HepG2 (cell line): ENCODE measurements at regions not wholly inside any gene's neighbourhood (a gene's known extent, or its start where the extent isn't known, plus 50 kb on each side); places are given as distances from the start of the nearest gene placed in this dataset.

Experiments
- ARNT ChIP-seq: fragments of 450-650 bp; IDR thresholded peaks from 2 replicates; pipeline ENCODE4 v1.6.1; 2017
- ATF3 ChIP-seq: sonication (generic); formaldehyde crosslinking; IDR thresholded peaks from 2 replicates; pipeline ENCODE4 v1.4.0; 2020; ENCODE audit warnings: missing genetic modification reagents
- CTCF ChIP-seq: sonication (generic); formaldehyde crosslinking; IDR thresholded peaks from 2 replicates; pipeline ENCODE4 v1.5.0; 2020; ENCODE audit warnings: mild to moderate bottlenecking, missing genetic modification reagents, moderate library complexity
- ETV6 ChIP-seq: sonication (generic); formaldehyde crosslinking; conservative IDR thresholded peaks from 2 replicates; pipeline ENCODE4 v1.4.0; 2020; ENCODE audit warnings: missing genetic modification reagents
- GMEB2 ChIP-seq: IDR thresholded peaks from 2 replicates; pipeline ENCODE4 v1.6.1; 2016; ENCODE audit warnings: missing biosample characterization, missing genetic modification reagents, low read depth
- HNF1A ChIP-seq, 2 experiments: sonication (generic) in 1 of 2; formaldehyde crosslinking in 1 of 2; IDR thresholded peaks; 2 replicates each; pipeline versions ENCODE4 v1.4.0 to v1.6.1; 2016 to 2020; ENCODE audit warnings: borderline replicate concordance in 1 of 2, low read depth in 1 of 2, mild to moderate bottlenecking in 1 of 2, missing genetic modification reagents in 1 of 2
- MEIS2 ChIP-seq: sonication (generic); formaldehyde crosslinking; IDR thresholded peaks from 2 replicates; pipeline ENCODE4 v1.9.0; 2021; ENCODE audit warnings: mild to moderate bottlenecking, missing genetic modification reagents
- MZF1 ChIP-seq: sonication (generic); formaldehyde crosslinking; IDR thresholded peaks from 2 replicates; pipeline ENCODE4 v1.8.1; 2023; ENCODE audit warnings: mild to moderate bottlenecking, missing genetic modification reagents, borderline replicate concordance
- RNF219 ChIP-seq: sonication (generic); formaldehyde crosslinking; IDR thresholded peaks from 2 replicates; pipeline ENCODE4 v1.5.0; 2020; ENCODE audit warnings: mild to moderate bottlenecking, missing genetic modification reagents
- ZFP36 ChIP-seq: fragments of 150-350 bp; IDR thresholded peaks from 2 replicates; pipeline ENCODE4 v1.6.1; 2018; ENCODE audit warnings: borderline replicate concordance, low read length, low read depth; ENCODE audit not compliant: partially characterized antibody
- ZNF160 ChIP-seq: sonication (generic); formaldehyde crosslinking; IDR thresholded peaks from 2 replicates; pipeline ENCODE4 v1.8.0; 2022; ENCODE audit warnings: mild to moderate bottlenecking, inconsistent platforms, missing genetic modification reagents
- ZNF780A ChIP-seq: sonication (generic); formaldehyde crosslinking; IDR thresholded peaks from 2 replicates; pipeline ENCODE4 v1.8.0; 2022; ENCODE audit warnings: mild to moderate bottlenecking, missing genetic modification reagents, moderate library complexity

GRCh38 chr9:19527663-19528062 is 118.9 kb downstream of the ACER2 start:
- TF ChIP-seq MZF1 (CRISPR knock-in tag) (no peak), ETV6 (no peak), RNF219 (CRISPR knock-in tag) (no peak), ZFP36 (no peak), GMEB2 (CRISPR knock-in tag) (no peak), ZNF780A (CRISPR knock-in tag) (no peak), MEIS2 (CRISPR knock-in tag) (no peak), ZNF160 (CRISPR knock-in tag) (no peak), ARNT (no peak), HNF1A (IDR thresholded peaks at IDR 0.05; ENCODE audit: low read depth) (no peak), HNF1A (CRISPR knock-in tag; IDR thresholded peaks at IDR 0.05; ENCODE audit: borderline replicate concordance) (no peak), CTCF (CRISPR knock-in tag) (no peak), ATF3 (CRISPR knock-in tag) (no peak)
